Thymus (tissue), 11 donors: ENCODE measurements at regions not wholly inside any gene's neighbourhood (a gene's known extent, or its start where the extent isn't known, plus 50 kb on each side); places are given as distances from the start of the nearest gene placed in this dataset.

ENCODE experiments used
- DNase-seq, 9 donors: peaks; one replicate each; pipeline ENCODE4 v3.0.0-alpha.2; 2013; ENCODE audit warnings: low spot score in 9 of 9, low read depth in 6 of 9, missing footprints in 1 of 9
- H3K27ac ChIP-seq, 2 donors: one replicate each; pipeline ENCODE4 v1.5.1; 2013; ENCODE audit warnings: control low read depth in 1 of 2, low read depth in 1 of 2, low read length in 1 of 2, mild to moderate bottlenecking in 1 of 2, moderate library complexity in 1 of 2
- H3K27me3 ChIP-seq, 2 donors: one replicate each; pipeline ENCODE4 v1.5.1; 2013; ENCODE audit warnings: low read length in 1 of 2; ENCODE audit not compliant: control insufficient read depth in 2 of 2, insufficient read depth in 1 of 2
- H3K36me3 ChIP-seq, 2 donors: one replicate each; pipeline ENCODE4 v1.5.1; 2013; ENCODE audit warnings: low read length in 1 of 2, mild to moderate bottlenecking in 1 of 2, moderate library complexity in 1 of 2; ENCODE audit not compliant: control insufficient read depth in 2 of 2, insufficient read depth in 2 of 2
- H3K4me1 ChIP-seq, 2 donors: one replicate each; pipeline ENCODE4 v1.5.1; 2013; ENCODE audit warnings: low read length in 2 of 2; ENCODE audit not compliant: control insufficient read depth in 2 of 2, insufficient read depth in 2 of 2
- H3K4me3 ChIP-seq, 2 donors: one replicate each; pipeline ENCODE4 v1.5.1; 2013; ENCODE audit warnings: low read length in 2 of 2, control low read depth in 1 of 2, mild to moderate bottlenecking in 1 of 2
- H3K9me3 ChIP-seq, 2 donors: one replicate each; pipeline ENCODE4 v1.5.1; 2013; ENCODE audit warnings: low read length in 1 of 2, mild to moderate bottlenecking in 1 of 2; ENCODE audit not compliant: control insufficient read depth in 2 of 2, insufficient read depth in 1 of 2
- WGBS: extraction: QIAGEN DNeasy Blood & Tissue Kit; methylation state at CpG from one replicate; pipeline ENCODE4 v1.1.7; 2013; 5-methylcytosine and 5-hydroxymethylcytosine counted together
- donor health status: healthy.

GRCh38 chr1:101392552-101392951, 155.7 kb downstream of the S1PR1 start:
- H3K27me3 ChIP-seq: no peaks in the 10 kb centered on the region
- H3K36me3 ChIP-seq: no peaks in the 10 kb centered on the region
- H3K4me1 ChIP-seq: peaks cover 17 to 29% of the 10 kb centered on the region in 2 donors
- no peak overlapping the region for H3K4me3 ChIP-seq
- no peak for DNase-seq
- WGBS: 93% methylated on average over 4 of the region's 4 CpGs
- no peak overlapping the region for H3K27ac ChIP-seq
- peaks cover 0 to 3% of the 10 kb centered on the region in 2 donors for H3K9me3 ChIP-seq

GRCh38 chr1:101394041-101394440, 157.2 kb downstream of the S1PR1 start:
- H3K9me3 ChIP-seq: no peaks in the 10 kb centered on the region
- H3K4me1 ChIP-seq: peaks cover 12 to 18% of the 10 kb centered on the region in 2 donors
- DNase-seq: no peak
- WGBS: 98% methylated on average over 2 of the region's 2 CpGs
- H3K4me3 ChIP-seq: no peak overlapping the region
- H3K27ac ChIP-seq: no peak overlapping the region
- no peaks in the 10 kb centered on the region for H3K36me3 ChIP-seq
- H3K27me3 ChIP-seq: no peaks in the 10 kb centered on the region

DNA sequence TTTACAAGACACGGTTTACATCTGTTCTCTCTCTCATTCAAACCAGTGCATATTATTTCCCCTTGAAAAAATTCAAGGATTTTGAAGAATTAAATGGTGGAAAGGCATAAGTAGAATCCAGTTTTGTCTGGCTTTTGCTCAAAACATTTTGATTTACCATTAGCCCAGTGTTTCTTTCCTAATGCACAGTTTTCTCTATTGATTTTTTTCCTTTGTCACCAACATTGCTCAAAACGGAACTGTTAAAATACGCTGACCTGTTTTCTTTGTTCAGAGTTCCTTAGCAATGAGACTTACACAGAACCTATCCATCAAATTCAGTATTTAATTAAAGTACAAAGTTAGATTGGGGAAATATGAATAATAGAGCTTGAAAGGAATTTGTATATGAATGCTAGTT, 162.4 kb downstream of the S1PR1 start:
- Histone ChIP-seq H3K27me3 (no peaks in the 10 kb centered on the region), H3K4me1 (no peaks in the 10 kb centered on the region), H3K36me3 (no peaks in the 10 kb centered on the region), H3K9me3 (no peaks in the 10 kb centered on the region), H3K27ac (no peak overlapping the region), H3K4me3 (no peak overlapping the region)
- no peak for DNase-seq
- WGBS: 96% methylated on average over 3 of the region's 3 CpGs

GRCh38 chr1:101406271-101406670, 169.5 kb downstream of the S1PR1 start:
- no peaks in the 10 kb centered on the region for H3K27me3 ChIP-seq

DNA sequence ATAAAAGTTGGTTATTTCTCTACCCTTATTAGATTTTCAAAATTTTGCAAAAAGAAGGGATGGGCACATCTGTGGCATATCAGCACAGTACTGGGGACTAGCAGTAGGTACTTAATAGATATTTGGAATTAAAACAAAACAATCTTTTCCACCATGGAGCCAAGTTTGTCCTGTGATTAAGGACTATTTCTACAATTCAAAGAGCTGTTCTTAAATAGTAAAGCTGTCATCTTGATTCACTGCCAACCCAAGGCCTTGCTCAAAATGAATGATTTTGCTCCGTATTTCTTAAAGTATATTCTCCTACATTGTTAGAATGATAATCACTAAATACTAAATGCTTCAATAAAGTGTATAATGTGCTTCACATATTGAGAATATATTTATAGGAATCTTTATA, 169.9 kb downstream of the S1PR1 start:
- peaks cover 10 to 19% of the 10 kb centered on the region in 2 donors for H3K4me1 ChIP-seq
- no peaks in the 10 kb centered on the region for H3K27me3 ChIP-seq
- no peaks in the 10 kb centered on the region for H3K9me3 ChIP-seq
- no peak overlapping the region for H3K27ac ChIP-seq
- H3K36me3 ChIP-seq: no peaks in the 10 kb centered on the region
- DNase-seq: no peak
- WGBS: 96% methylated on average over 1 of the region's 1 CpG
- H3K4me3 ChIP-seq: no peak overlapping the region

More at GRCh38 chr1:101406271-101406670, 169.5 kb downstream of the S1PR1 start:
- no peak overlapping the region for H3K4me3 ChIP-seq
- DNase-seq: no peak
- no peaks in the 10 kb centered on the region for H3K36me3 ChIP-seq
- H3K27ac ChIP-seq: no peak overlapping the region
- H3K9me3 ChIP-seq: no peaks in the 10 kb centered on the region
- WGBS: 98% methylated on average over 4 of the region's 4 CpGs
- H3K4me1 ChIP-seq: peaks cover 10 to 19% of the 10 kb centered on the region in 2 donors

GRCh38 chr1:101407505-101408211, 170.8 kb downstream of the S1PR1 start:
- Histone ChIP-seq H3K9me3 (no peaks in the 10 kb centered on the region), H3K27me3 (no peaks in the 10 kb centered on the region), H3K36me3 (no peaks in the 10 kb centered on the region), H3K4me1 (peaks cover 10 to 19% of the 10 kb centered on the region in 2 donors), H3K27ac (no peak overlapping the region), H3K4me3 (no peak overlapping the region)
- peak in 1 of 9 donors; percentile 27 for DNase-seq
- WGBS: 50% methylated on average over 2 of the region's 2 CpGs

DNA sequence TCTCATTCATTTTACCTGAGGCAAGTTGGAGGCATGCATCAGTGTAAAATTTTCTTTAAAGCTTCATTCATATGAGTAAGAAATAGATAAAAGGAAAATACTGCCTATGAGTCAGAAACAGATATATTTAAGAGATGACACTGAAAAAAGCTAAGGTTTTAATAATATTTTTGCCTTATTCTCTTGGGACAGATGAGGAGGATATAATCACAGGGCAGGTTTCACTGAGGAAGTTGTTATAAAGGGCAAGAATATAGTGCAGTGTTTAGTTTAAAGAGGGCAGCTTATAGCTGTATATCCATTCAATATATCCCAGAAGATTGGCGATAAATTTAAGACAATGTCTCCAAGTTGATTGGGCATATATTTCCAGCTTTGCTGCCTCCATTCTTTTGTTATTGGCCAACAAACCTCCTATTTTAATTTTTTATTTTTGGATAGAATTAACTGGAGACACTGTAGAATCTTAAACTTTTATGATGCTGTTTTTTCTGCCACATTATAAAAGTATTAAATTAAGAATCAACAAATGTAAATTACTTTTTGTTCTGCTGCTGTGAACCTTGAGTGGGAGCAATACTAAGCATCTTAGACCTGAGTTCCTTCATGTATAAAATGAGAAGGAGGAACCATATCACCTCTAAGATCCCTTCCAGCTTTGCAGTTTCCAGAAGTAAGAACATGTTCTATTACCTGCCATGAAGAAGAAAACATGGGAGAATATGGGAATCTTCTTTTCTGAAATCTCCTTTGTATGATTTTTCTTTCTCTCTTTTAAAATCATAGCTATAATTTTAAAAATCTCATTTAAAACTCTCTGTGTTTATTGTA, 171.6 kb downstream of the S1PR1 start:
- DNase-seq: no peak
- 96% methylated on average over 1 of the region's 1 CpG for WGBS
- no peaks in the 10 kb centered on the region for H3K27me3 ChIP-seq
- no peaks in the 10 kb centered on the region for H3K36me3 ChIP-seq
- no peak overlapping the region for H3K27ac ChIP-seq
- H3K9me3 ChIP-seq: no peaks in the 10 kb centered on the region
- peaks cover 10 to 19% of the 10 kb centered on the region in 2 donors for H3K4me1 ChIP-seq
- H3K4me3 ChIP-seq: no peak overlapping the region

GRCh38 chr1:101409102-101409501, 172.3 kb downstream of the S1PR1 start:
- Histone ChIP-seq H3K36me3 (no peaks in the 10 kb centered on the region), H3K9me3 (no peaks in the 10 kb centered on the region), H3K4me3 (no peak overlapping the region), H3K27ac (no peak overlapping the region), H3K4me1 (peaks cover 10 to 19% of the 10 kb centered on the region in 2 donors), H3K27me3 (no peaks in the 10 kb centered on the region)
- DNase-seq: no peak
